ENCODE measurements at regions not wholly inside any gene's neighbourhood (a gene's known extent, or its start where the extent isn't known, plus 50 kb on each side); places are given as distances from the start of the nearest gene placed in this dataset.

DNA sequence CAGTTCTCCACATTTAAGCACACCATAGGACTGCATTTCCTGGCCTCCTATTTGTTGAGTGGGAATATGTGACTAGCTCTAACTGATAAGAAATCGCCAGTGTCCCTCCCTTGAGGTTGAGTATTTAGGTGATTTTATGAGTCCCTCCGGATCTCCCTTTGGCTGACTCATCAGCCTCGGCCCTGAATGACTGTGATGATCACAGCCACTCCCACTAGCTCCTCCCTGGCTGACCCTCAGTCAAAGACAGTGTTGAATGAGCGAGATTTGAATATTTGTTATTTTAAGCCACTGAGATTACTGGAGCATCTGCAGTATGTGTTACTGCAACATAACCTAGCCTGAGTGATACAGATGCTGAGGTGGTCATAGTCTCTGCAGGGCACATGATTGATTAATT is 515.3 kb downstream of the EPHB1 start:
- H3K4me3 Mint-ChIP-seq, result no peak overlapping the region
- no peaks in the 10 kb centered on the region for H3K4me1 Mint-ChIP-seq
- ATAC-seq (no peak), DNase-seq (no peak)
- intact Hi-C loops (cut with DNase I, micrococcal nuclease), result no loop called here
- ChIA-PET CTCF (no interaction called here), POLR2A (no interaction called here)
- H3K9me3 Mint-ChIP-seq (ENCODE audit: low read depth), result no peaks in the 10 kb centered on the region
- no peaks in the 10 kb centered on the region for H3K36me3 Mint-ChIP-seq (ENCODE audit: low read depth)
- no peak overlapping the region for H3K27ac Mint-ChIP-seq
- no peaks in the 10 kb centered on the region for H3K27me3 Mint-ChIP-seq

DNA sequence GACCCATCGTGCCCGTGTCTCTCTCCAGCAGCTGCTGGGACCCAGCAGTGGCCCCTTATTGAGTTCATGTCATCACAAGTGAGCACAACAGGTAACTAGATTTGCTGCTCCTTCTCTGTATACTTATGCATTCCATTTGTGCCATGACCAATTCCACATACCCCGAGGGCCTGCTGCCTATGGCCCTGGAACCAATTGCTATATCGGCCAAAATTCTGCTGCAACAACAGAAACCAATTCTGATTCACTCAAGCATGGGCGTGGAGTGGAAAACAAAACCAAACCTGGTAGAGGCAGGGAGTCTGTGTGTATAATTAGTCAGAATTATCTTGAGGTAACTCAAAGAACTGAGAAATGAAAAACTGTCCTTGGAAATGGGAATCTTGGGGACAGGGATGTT is 516.6 kb downstream of the EPHB1 start:
- ATAC-seq, result no peak
- Mint-ChIP-seq H3K27me3 (no peaks in the 10 kb centered on the region), H3K36me3 (ENCODE audit: low read depth) (no peaks in the 10 kb centered on the region), H3K4me1 (no peaks in the 10 kb centered on the region), H3K27ac (no peak overlapping the region), H3K9me3 (ENCODE audit: low read depth) (no peaks in the 10 kb centered on the region), H3K4me3 (no peak overlapping the region)
- no peak for DNase-seq
- ChIA-PET CTCF (no interaction called here), POLR2A (no interaction called here)
- intact Hi-C loops (cut with DNase I, micrococcal nuclease), result no loop called here

GRCh38 chr3:135314237-135314636 is 519.2 kb downstream of the EPHB1 start:
- ATAC-seq (no peak), DNase-seq (no peak)
- no peak overlapping the region for H3K27ac Mint-ChIP-seq
- ChIA-PET POLR2A (no interaction called here), CTCF (no interaction called here)
- no peaks in the 10 kb centered on the region for H3K9me3 Mint-ChIP-seq (ENCODE audit: low read depth)
- H3K36me3 Mint-ChIP-seq (ENCODE audit: low read depth), result no peaks in the 10 kb centered on the region
- intact Hi-C loops (cut with DNase I, micrococcal nuclease), result no loop called here
- no peaks in the 10 kb centered on the region for H3K27me3 Mint-ChIP-seq
- no peak overlapping the region for H3K4me3 Mint-ChIP-seq
- no peaks in the 10 kb centered on the region for H3K4me1 Mint-ChIP-seq

GRCh38 chr3:135324301-135324700 is 529.2 kb downstream of the EPHB1 start:
- ATAC-seq (no peak), DNase-seq (no peak)
- ChIA-PET POLR2A (no interaction called here), CTCF (no interaction called here)
- Mint-ChIP-seq H3K9me3 (ENCODE audit: low read depth) (peaks cover 2% of the 10 kb centered on the region), H3K27me3 (peaks cover 4% of the 10 kb centered on the region), H3K4me1 (no peaks in the 10 kb centered on the region), H3K4me3 (no peak overlapping the region), H3K27ac (no peak overlapping the region), H3K36me3 (ENCODE audit: low read depth) (no peaks in the 10 kb centered on the region)
- intact Hi-C loops (cut with DNase I, micrococcal nuclease), result no loop called here

DNA sequence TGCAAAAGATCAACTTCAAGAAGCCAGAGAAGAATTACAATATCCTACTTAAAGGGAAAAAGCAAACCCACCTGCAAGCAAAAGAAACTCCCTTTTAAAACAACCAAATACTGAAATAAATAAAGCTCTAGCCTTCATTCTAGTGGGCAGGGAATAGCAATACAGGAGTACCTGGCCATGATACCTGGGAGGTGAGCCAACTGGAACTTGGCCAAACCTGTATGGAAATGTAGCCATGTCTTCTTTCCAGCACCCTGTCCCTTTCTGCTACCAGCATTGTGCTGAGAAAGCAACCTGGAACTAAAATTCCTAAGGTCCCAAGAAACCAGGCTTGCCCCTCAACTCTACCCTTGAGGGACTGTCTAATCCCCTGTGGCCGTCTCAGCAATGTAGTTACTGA is 530.0 kb downstream of the EPHB1 start:
- peaks cover 4% of the 10 kb centered on the region for H3K27me3 Mint-ChIP-seq
- no peak overlapping the region for H3K4me3 Mint-ChIP-seq
- POLR2A ChIA-PET, result interaction anchor here (0.7 kb wide), 1 partner anchor 578 kb away, joined by 3 read pairs; no protein-coding TSS in a partner anchor

DNA sequence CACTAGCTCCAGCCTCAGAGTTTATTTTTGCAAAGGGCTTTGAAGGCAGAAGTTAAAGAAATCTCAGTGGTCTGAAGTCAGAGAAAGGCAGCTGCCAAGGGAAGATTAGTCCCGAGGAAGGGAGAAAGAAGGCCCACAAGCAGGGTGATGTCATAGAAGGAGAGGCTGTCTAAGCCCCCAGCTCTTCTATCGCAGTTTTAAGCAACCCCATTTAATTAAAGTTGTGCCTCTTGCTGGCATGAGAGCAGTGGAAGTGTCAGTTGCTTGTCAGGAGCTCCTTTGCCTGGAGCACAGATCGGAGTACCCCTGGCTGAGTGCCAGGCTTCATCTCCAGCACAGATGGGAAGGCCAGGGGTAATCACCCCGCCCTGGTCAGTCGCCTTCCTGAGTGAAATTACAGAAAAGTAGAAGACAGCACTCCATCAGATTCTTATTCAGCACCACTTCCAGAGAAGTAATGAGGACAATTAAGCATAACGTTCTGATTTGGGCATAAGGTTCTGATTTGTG is 530.7 kb downstream of the EPHB1 start:
- ATAC-seq (no peak), DNase-seq (no peak)
- CTCF ChIA-PET, result no interaction called here
- Mint-ChIP-seq H3K4me3 (no peak overlapping the region), H3K27me3 (peaks cover 4% of the 10 kb centered on the region), H3K36me3 (ENCODE audit: low read depth) (no peaks in the 10 kb centered on the region), H3K4me1 (no peaks in the 10 kb centered on the region), H3K9me3 (ENCODE audit: low read depth) (peaks cover 2% of the 10 kb centered on the region), H3K27ac (no peak overlapping the region)
- intact Hi-C loops (cut with DNase I, micrococcal nuclease), result no loop called here
- POLR2A ChIA-PET, result no interaction called here

More for the DNA sequence above, 530.0 kb downstream of the EPHB1 start:
- CTCF ChIA-PET, result no interaction called here
- no peak for DNase-seq
- Mint-ChIP-seq H3K36me3 (ENCODE audit: low read depth) (no peaks in the 10 kb centered on the region), H3K27ac (no peak overlapping the region), H3K9me3 (ENCODE audit: low read depth) (peaks cover 2% of the 10 kb centered on the region), H3K4me1 (no peaks in the 10 kb centered on the region)
- intact Hi-C loops (cut with DNase I, micrococcal nuclease), result no loop called here
- no peak for ATAC-seq

- no peaks in the 10 kb centered on the region for H3K36me3 Mint-ChIP-seq (ENCODE audit: low read depth)
- POLR2A ChIA-PET, result no interaction called here
Observed at GRCh38 chr3:135326851-135327250, 531.8 kb downstream of the EPHB1 start.

DNA sequence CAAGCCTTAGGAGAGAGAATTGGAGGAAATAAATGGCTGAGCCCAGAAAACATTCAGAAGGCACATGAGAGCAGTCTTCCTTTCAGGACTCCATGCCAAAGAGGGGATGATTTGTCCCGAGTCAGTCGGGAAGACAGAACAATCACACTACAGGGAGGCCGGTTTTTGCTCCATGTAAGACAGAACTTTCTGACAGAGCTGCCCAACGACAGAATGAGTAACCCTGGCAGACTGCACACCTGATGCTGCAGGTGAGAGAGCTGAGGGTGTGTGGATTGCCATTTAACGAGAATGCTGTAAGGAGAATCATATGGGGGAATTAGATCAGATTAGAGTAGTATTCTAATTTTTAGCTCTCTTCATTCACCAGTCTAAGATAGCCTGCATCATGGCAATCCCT is 533.0 kb downstream of the EPHB1 start:
- intact Hi-C loops (cut with DNase I, micrococcal nuclease), result no loop called here
- ChIA-PET CTCF (no interaction called here), POLR2A (no interaction called here)
- H3K36me3 Mint-ChIP-seq (ENCODE audit: low read depth), result no peaks in the 10 kb centered on the region
- no peak overlapping the region for H3K27ac Mint-ChIP-seq
- DNase-seq (no peak), ATAC-seq (no peak)
- H3K4me1 Mint-ChIP-seq, result no peaks in the 10 kb centered on the region
- H3K4me3 Mint-ChIP-seq, result no peak overlapping the region
- peaks cover 4% of the 10 kb centered on the region for H3K9me3 Mint-ChIP-seq (ENCODE audit: low read depth)
- H3K27me3 Mint-ChIP-seq, result peaks cover 1% of the 10 kb centered on the region

More at GRCh38 chr3:135326851-135327250, 531.8 kb downstream of the EPHB1 start:
- intact Hi-C loops (cut with DNase I, micrococcal nuclease), result no loop called here
- CTCF ChIA-PET, result no interaction called here
- H3K4me3 Mint-ChIP-seq, result no peak overlapping the region
- peaks cover 4% of the 10 kb centered on the region for H3K27me3 Mint-ChIP-seq
- ATAC-seq, result no peak
- no peaks in the 10 kb centered on the region for H3K4me1 Mint-ChIP-seq
- H3K27ac Mint-ChIP-seq, result no peak overlapping the region
- peaks cover 4% of the 10 kb centered on the region for H3K9me3 Mint-ChIP-seq (ENCODE audit: low read depth)
- no peak for DNase-seq

GRCh38 chr3:135329479-135329878 is 534.4 kb downstream of the EPHB1 start:
- POLR2A ChIA-PET, result no interaction called here
- H3K4me1 Mint-ChIP-seq, result no peaks in the 10 kb centered on the region
- H3K27me3 Mint-ChIP-seq, result no peaks in the 10 kb centered on the region
- no peak for DNase-seq
- intact Hi-C loops (cut with DNase I, micrococcal nuclease), result no loop called here
- H3K36me3 Mint-ChIP-seq (ENCODE audit: low read depth), result no peaks in the 10 kb centered on the region
- H3K9me3 Mint-ChIP-seq (ENCODE audit: low read depth), result peaks cover 4% of the 10 kb centered on the region
- ATAC-seq, result no peak
- H3K4me3 Mint-ChIP-seq, result no peak overlapping the region
- H3K27ac Mint-ChIP-seq, result no peak overlapping the region
- CTCF ChIA-PET, result no interaction called here

DNA sequence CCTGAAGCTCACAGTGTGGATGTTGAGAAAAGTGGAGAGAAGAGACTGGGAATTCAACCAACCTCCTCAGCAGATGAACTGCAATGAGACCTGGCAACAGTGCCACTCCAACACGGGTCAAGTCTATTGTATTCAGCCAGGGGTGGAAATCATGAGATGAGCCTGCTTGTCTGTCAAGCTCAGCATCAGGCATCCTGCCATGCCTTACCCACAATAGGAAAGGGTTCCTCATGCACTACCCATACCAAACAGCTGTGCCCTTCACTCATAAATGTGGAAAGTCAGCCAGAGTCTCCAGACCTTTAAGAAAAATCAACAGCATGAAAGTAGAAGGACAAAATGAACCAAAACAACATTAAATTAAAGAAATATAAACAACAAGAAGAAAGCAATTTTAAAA is 542.1 kb downstream of the EPHB1 start:
- no peaks in the 10 kb centered on the region for H3K4me1 Mint-ChIP-seq
- no peaks in the 10 kb centered on the region for H3K27me3 Mint-ChIP-seq
- no peaks in the 10 kb centered on the region for H3K36me3 Mint-ChIP-seq (ENCODE audit: low read depth)
- no peak overlapping the region for H3K27ac Mint-ChIP-seq
- H3K4me3 Mint-ChIP-seq, result no peak overlapping the region
- intact Hi-C loops (cut with DNase I, micrococcal nuclease), result no loop called here
- DNase-seq, result no peak
- CTCF ChIA-PET, result interaction anchor here (0.5 kb wide), 1 partner anchor 75 kb away, joined by 3 read pairs; no protein-coding TSS in a partner anchor
- no peaks in the 10 kb centered on the region for H3K9me3 Mint-ChIP-seq (ENCODE audit: low read depth)
- POLR2A ChIA-PET, result no interaction called here
- no peak for ATAC-seq

DNA sequence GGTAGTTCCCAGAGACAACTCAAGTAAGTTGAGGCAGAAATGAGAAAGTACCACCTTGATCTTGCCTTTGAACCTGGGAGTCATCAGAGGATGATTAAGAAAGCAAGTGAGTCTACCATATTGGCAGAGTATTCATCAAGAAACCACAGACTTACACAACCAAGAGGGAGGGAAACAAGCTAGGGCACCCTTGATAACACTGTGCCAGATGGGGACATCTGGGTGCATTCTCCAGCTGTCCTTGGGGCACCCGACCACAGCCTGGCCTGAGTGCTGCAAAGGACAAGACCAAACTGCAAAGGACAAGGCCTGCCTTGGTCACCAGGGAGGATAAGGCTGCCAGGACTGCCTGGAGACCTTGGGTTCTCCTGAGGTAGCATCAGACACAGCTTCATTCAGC is 553.6 kb downstream of the EPHB1 start:
- peaks cover 2% of the 10 kb centered on the region for H3K27me3 Mint-ChIP-seq
- ATAC-seq (no peak), DNase-seq (no peak)
- H3K4me1 Mint-ChIP-seq, result no peaks in the 10 kb centered on the region
- H3K4me3 Mint-ChIP-seq, result no peak overlapping the region
- no peaks in the 10 kb centered on the region for H3K36me3 Mint-ChIP-seq (ENCODE audit: low read depth)
- CTCF ChIA-PET, result no interaction called here
- intact Hi-C loops (cut with DNase I, micrococcal nuclease), result no loop called here
- POLR2A ChIA-PET, result no interaction called here
- peaks cover 5% of the 10 kb centered on the region for H3K9me3 Mint-ChIP-seq (ENCODE audit: low read depth)
- no peak overlapping the region for H3K27ac Mint-ChIP-seq

DNA sequence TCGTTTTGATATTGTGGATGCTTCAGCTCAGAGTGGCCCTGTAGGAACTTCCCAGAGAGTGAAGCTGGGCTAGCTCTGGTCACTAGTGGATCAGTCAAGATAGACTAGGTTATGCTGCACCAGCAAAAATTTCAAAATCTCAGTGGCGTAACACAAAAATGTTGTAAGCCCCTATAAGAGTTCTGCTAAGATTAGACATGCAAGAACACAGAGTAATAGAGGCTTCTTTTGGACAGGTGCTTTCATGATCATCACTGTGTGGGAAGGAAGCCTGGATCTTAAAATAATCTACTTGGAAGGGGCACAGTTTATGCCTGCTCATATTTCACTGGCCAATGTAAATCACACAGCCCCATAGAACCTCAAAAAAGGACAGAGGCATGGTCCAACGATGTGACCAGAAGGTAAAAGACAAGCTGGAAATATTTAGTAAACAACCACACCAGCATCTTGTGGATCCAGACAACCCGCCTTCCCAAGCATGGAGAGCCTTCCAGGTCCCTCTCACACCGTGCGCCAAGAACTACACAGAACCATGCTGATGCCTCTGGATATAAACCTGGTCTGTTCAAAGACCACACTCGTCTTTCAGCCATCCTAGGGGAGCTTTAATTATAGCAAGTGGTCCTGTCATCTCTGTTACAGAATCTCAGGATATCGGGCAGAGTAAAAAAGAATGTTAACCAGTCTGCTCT is 554.3 kb downstream of the EPHB1 start:
- intact Hi-C loops (cut with DNase I, micrococcal nuclease), result no loop called here
- ChIA-PET POLR2A (no interaction called here), CTCF (no interaction called here)
- Mint-ChIP-seq H3K27ac (no peak overlapping the region), H3K4me1 (no peaks in the 10 kb centered on the region), H3K27me3 (peaks cover 2% of the 10 kb centered on the region), H3K4me3 (no peak overlapping the region), H3K36me3 (ENCODE audit: low read depth) (no peaks in the 10 kb centered on the region), H3K9me3 (ENCODE audit: low read depth) (peaks cover 5% of the 10 kb centered on the region)
- DNase-seq (no peak), ATAC-seq (no peak)

DNA sequence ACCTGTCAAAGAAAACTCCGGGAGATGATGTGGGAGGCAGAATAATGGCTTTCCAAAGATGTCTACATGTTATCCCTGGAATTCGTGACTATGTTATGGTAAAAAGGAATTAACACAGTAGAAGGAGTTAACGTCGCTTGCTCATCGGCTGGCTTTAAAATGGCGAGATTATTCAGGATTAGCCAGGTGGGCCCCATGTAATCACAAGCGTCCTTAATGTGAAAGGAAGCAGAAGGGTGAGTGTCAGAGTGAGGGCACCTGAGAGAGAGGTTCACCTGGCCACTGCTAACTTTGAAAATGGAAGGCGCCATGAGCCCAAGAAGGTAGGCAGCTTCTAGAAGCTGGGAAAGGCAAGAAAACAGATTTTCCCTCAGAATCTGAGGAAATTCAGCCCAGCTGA is 557.2 kb downstream of the EPHB1 start:
- ChIA-PET POLR2A (no interaction called here), CTCF (no interaction called here)
- peaks cover 2% of the 10 kb centered on the region for H3K9me3 Mint-ChIP-seq (ENCODE audit: low read depth)
- intact Hi-C loops (cut with DNase I, micrococcal nuclease), result no loop called here
- peaks cover 2% of the 10 kb centered on the region for H3K27me3 Mint-ChIP-seq
- DNase-seq (no peak), ATAC-seq (no peak)
- H3K4me1 Mint-ChIP-seq, result no peaks in the 10 kb centered on the region
- no peak overlapping the region for H3K4me3 Mint-ChIP-seq
- no peak overlapping the region for H3K27ac Mint-ChIP-seq
- no peaks in the 10 kb centered on the region for H3K36me3 Mint-ChIP-seq (ENCODE audit: low read depth)

All from activated CD4-positive, alpha-beta T cell treated with anti-CD3 and anti-CD28 coated beads for 36 hours (primary cell).